Endothelial cell of umbilical vein (primary cell): ENCODE measurements at regions not wholly inside any gene's neighbourhood (a gene's known extent, or its start where the extent isn't known, plus 50 kb on each side); places are given as distances from the start of the nearest gene placed in this dataset.

Experiments
- BruUV-seq: library from RNA; stranded (reverse); fragments of 400-500 nt; replicated peaks from 2 replicates; lab custom pipeline; 2021; lab: Mats Ljungman, UMichigan
- CTCF ChIA-PET: fragments of 300-600, 350-600 bp; sonication (Branson Sonifier 250); formaldehyde crosslinking; loops from one replicate; lab custom pipeline; 2021; ENCODE audit warnings: antibody characterized with exemption, inconsistent platforms; lab: Charles Lee
- POLR2A ChIA-PET: fragments of 300-600, 350-600 bp; sonication (Branson Sonifier 250); formaldehyde crosslinking; loops from one replicate; lab custom pipeline; 2021; ENCODE audit warnings: antibody characterized with exemption, inconsistent platforms; lab: Charles Lee
- DNase-seq: peaks from one replicate; pipeline ENCODE4 v3.0.0-alpha.2; 2011; ENCODE audit warnings: low read depth, low spot score
- FAIRE-seq: peaks from 2 replicates; lab custom pipeline; 2011; peaks lifted over from hg19 to GRCh38; lab: Jason Lieb, UNC
- H2AFZ ChIP-seq: 2 replicates; pipeline ENCODE4 v1.6.0; 2012; ENCODE audit warnings: low read depth, low read length, control low read depth, inconsistent platforms
- H3K27ac ChIP-seq: 2 replicates; pipeline ENCODE4 v1.5.1; 2011; ENCODE audit warnings: low read depth, mild to moderate bottlenecking, control low read depth, low read length, moderate library complexity; ENCODE audit not compliant: insufficient read depth
- H3K27me3 ChIP-seq, 2 experiments: 2 replicates each; pipeline versions ENCODE4 v1.6.0 to v1.6.1; 2011; ENCODE audit warnings: low read length in 2 of 2, mixed read lengths in 1 of 2; ENCODE audit not compliant: control insufficient read depth in 2 of 2, insufficient read depth in 2 of 2
- H3K36me3 ChIP-seq, 2 experiments: 2 replicates in 1 of 2; 3 replicates in 1 of 2; pipeline ENCODE4 v1.5.1; 2011; ENCODE audit warnings: low read length in 2 of 2, mild to moderate bottlenecking in 1 of 2, moderate library complexity in 1 of 2; ENCODE audit not compliant: control insufficient read depth in 2 of 2, insufficient read depth in 2 of 2; ENCODE audit errors: extremely low read depth in 1 of 2
- H3K4me1 ChIP-seq: 3 replicates; pipeline ENCODE4 v1.5.1; 2011; ENCODE audit warnings: mild to moderate bottlenecking, low read length; ENCODE audit not compliant: control insufficient read depth, insufficient read depth; ENCODE audit errors: extremely low read depth
- H3K4me2 ChIP-seq: 2 replicates; pipeline ENCODE4 v1.6.1; 2011; ENCODE audit warnings: low read length, control low read depth, mixed read lengths; ENCODE audit not compliant: insufficient read depth
- H3K4me3 ChIP-seq, 3 experiments: fragments of 200-600 bp in 1 of 3; sonication (generic), shearing (Covaris generic) in 1 of 3; replicated peaks in 1 of 3; 2 replicates each; pipeline ENCODE4 v1.5.1; 2011 to 2016; ENCODE audit warnings: control low read depth in 3 of 3, low read length in 3 of 3, mild to moderate bottlenecking in 2 of 3, inconsistent platforms in 1 of 3, low read depth in 1 of 3, moderate library complexity in 1 of 3; ENCODE audit not compliant: insufficient read depth in 1 of 3
- H3K79me2 ChIP-seq: 2 replicates; pipeline ENCODE4 v1.6.0; 2012; ENCODE audit warnings: low read length, inconsistent platforms; ENCODE audit not compliant: control insufficient read depth, insufficient read depth
- H3K9ac ChIP-seq: replicated peaks from 2 replicates; pipeline ENCODE3; 2011; ENCODE audit warnings: low read length, control low read depth; ENCODE audit not compliant: insufficient read depth; ENCODE audit errors: extremely low read depth
- H3K9me1 ChIP-seq: replicated peaks from 3 replicates; pipeline ENCODE4 v1.6.0; 2011; ENCODE audit warnings: mild to moderate bottlenecking, low read length; ENCODE audit not compliant: control insufficient read depth, insufficient read depth; ENCODE audit errors: extremely low read depth
- H3K9me3 ChIP-seq: replicated peaks from 2 replicates; pipeline ENCODE4 v1.5.1; 2012; ENCODE audit warnings: low read length, inconsistent platforms; ENCODE audit not compliant: control insufficient read depth, insufficient read depth
- H4K20me1 ChIP-seq: replicated peaks from 2 replicates; pipeline ENCODE3; 2011; ENCODE audit warnings: mild to moderate bottlenecking, low read length; ENCODE audit not compliant: control insufficient read depth, insufficient read depth; ENCODE audit errors: extremely low read depth
- CTCF ChIP-seq, 2 donors: IDR thresholded peaks; 1 replicate in 1 of 2; 2 replicates in 1 of 2; pipeline ENCODE4 v1.5.1; 2011; ENCODE audit warnings: low read length in 2 of 2, mild to moderate bottlenecking in 2 of 2, moderate library complexity in 2 of 2, control low read depth in 1 of 2, inconsistent platforms in 1 of 2, low read depth in 1 of 2; ENCODE audit not compliant: insufficient read depth in 1 of 2; ENCODE audit errors: extremely low read depth in 1 of 2
- EZH2 ChIP-seq: IDR thresholded peaks from 2 replicates; pipeline ENCODE4 v1.6.1; 2012; ENCODE audit warnings: borderline replicate concordance, low read depth, mild to moderate bottlenecking, moderate library complexity, low read length, inconsistent platforms; ENCODE audit not compliant: severe bottlenecking
- FOS ChIP-seq: IDR thresholded peaks from 2 replicates; pipeline ENCODE4 v1.6.1; 2011; ENCODE audit warnings: mild to moderate bottlenecking, low read length, moderate library complexity, borderline replicate concordance; ENCODE audit not compliant: insufficient read depth
- GATA2 ChIP-seq: IDR thresholded peaks from 2 replicates; pipeline ENCODE4 v1.7.0; 2011; ENCODE audit warnings: low read depth, mild to moderate bottlenecking, moderate library complexity, mixed read lengths, low read length; ENCODE audit not compliant: insufficient read length, insufficient read depth
- JUN ChIP-seq: IDR thresholded peaks from 2 replicates; pipeline ENCODE4 v1.6.1; 2011; ENCODE audit warnings: borderline replicate concordance, low read depth; ENCODE audit not compliant: insufficient read length, insufficient read depth
- MAX ChIP-seq: IDR thresholded peaks from 2 replicates; pipeline ENCODE4 v1.6.1; 2011; ENCODE audit not compliant: insufficient read depth, insufficient read length
- MYC ChIP-seq: IDR thresholded peaks from one replicate; pipeline ENCODE4 v1.6.1; 2011; ENCODE audit warnings: mild to moderate bottlenecking, low read depth, low read length
- POLR2A ChIP-seq: IDR thresholded peaks from 2 replicates; pipeline ENCODE4 v1.6.1; 2012; ENCODE audit warnings: low read depth, mild to moderate bottlenecking, control low read depth, low read length
- POLR2AphosphoS5 ChIP-seq: IDR thresholded peaks from 2 replicates; pipeline ENCODE4 v1.6.1; 2012; ENCODE audit warnings: low read depth, mild to moderate bottlenecking, control low read depth, low read length, moderate library complexity; ENCODE audit not compliant: insufficient read depth
- dilution Hi-C: fragments of 300-500 bp; cut with MboI; formaldehyde crosslinking; loops from one replicate; pipeline ENCODE4 v1.15.0; 2019; ENCODE audit warnings: low sequenced_read_pairs; ENCODE audit not compliant: extremely low pct_ligation_motif_present
- intact Hi-C: fragments of 100-400 bp; cut with micrococcal nuclease; formaldehyde crosslinking; loops from one replicate; pipeline ENCODE4 v1.10.0; 2022

- Histone ChIP-seq H3K4me2 (no peak overlapping the region), H3K36me3 (no peaks in the 10 kb centered on the region), H3K4me3 (no peak overlapping the region), H3K27ac (no peak overlapping the region), H3K9me3 (no peaks in the 10 kb centered on the region), H3K27me3 (no peaks in the 10 kb centered on the region), H4K20me1 (no peaks in the 10 kb centered on the region), H2AFZ (no peak overlapping the region), H3K79me2 (no peaks in the 10 kb centered on the region), H3K4me1 (no peaks in the 10 kb centered on the region), H3K9me1 (no peaks in the 10 kb centered on the region), H3K9ac (no peak overlapping the region)
- no peak for DNase-seq
- no peak for TF ChIP-seq JUN
- no peak for TF ChIP-seq POLR2A
- TF ChIP-seq MAX = no peak
- TF ChIP-seq POLR2AphosphoS5 = no peak
- TF ChIP-seq FOS = no peak
- no peak for TF ChIP-seq GATA2
- TF ChIP-seq EZH2 = no peak
- TF ChIP-seq CTCF (IDR thresholded peaks at IDR 0.05; ENCODE audit: extremely low read depth in 1 of 2, insufficient read depth in 1 of 2, low read depth in 1 of 2, low read length in 2 of 2) = no peak
- no peak for TF ChIP-seq MYC
- no peak for FAIRE-seq
- ChIA-PET CTCF (no interaction called here), POLR2A (no interaction called here)
- no TSS peak for BruUV-seq
- intact Hi-C loops = no loop called here
- dilution Hi-C loops = no loop called here
Measured at GRCh38 chr3:75938921-75939320, 153.6 kb upstream of the ZNF717 start.
